ENCODE measurements at regions not wholly inside any gene's neighbourhood (a gene's known extent, or its start where the extent isn't known, plus 50 kb on each side); places are given as distances from the start of the nearest gene placed in this dataset.

DNA sequence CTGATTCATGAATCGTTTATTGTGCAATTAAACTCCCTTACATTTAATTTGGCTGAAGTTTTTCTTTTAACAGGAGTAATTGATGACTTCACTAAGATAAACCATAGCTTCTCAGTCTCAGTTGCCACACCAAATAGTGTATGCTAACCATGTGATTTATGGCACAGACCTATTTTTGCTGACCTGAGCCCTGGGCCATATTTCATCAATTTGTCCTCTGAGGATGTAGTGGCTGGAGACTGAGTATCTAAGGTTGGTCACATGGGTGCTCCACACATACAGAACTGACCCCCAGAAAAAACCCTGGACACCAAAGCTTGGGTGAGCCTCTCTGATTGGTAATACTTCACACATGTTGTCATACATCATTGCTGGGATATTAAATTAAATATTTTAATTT is 255.1 kb downstream of the NEDD1 start:
- H3K4me1 ChIP-seq (ENCODE audit: insufficient read depth, low read length): no peaks in the 10 kb centered on the region
- H3K27ac ChIP-seq (ENCODE audit: low read depth, low read length): no peak overlapping the region
- no peak overlapping the region for H3K27ac Mint-ChIP-seq
- H3K4me1 Mint-ChIP-seq: no peaks in the 10 kb centered on the region
- no peak overlapping the region for H3K4me3 Mint-ChIP-seq
- no peaks in the 10 kb centered on the region for H3K9me3 ChIP-seq (ENCODE audit: control insufficient read depth in 1 of 2, low read length in 2 of 2)
- H3K27me3 ChIP-seq (ENCODE audit: insufficient read depth, low read length): no peaks in the 10 kb centered on the region
- POLR2A ChIA-PET (ENCODE audit: partially characterized antibody): no interaction called here
- CTCF ChIA-PET (ENCODE audit: partially characterized antibody): interaction anchor here (1.5 kb wide), 1 partner anchor 13 kb away, joined by 4 read pairs; no protein-coding TSS in a partner anchor
- no peak overlapping the region for H3K4me3 ChIP-seq (ENCODE audit: low read length in 2 of 2)
- intact Hi-C loops (cut with micrococcal nuclease): no loop called here
- H3K36me3 Mint-ChIP-seq: no peaks in the 10 kb centered on the region
- DNase-seq: no peak
- H3K36me3 ChIP-seq (ENCODE audit: insufficient read depth, low read length): no peaks in the 10 kb centered on the region
- no peaks in the 10 kb centered on the region for H3K9me3 Mint-ChIP-seq
- peaks cover 1 to 4% of the 10 kb centered on the region in 2 donors for H3K27me3 Mint-ChIP-seq

DNA sequence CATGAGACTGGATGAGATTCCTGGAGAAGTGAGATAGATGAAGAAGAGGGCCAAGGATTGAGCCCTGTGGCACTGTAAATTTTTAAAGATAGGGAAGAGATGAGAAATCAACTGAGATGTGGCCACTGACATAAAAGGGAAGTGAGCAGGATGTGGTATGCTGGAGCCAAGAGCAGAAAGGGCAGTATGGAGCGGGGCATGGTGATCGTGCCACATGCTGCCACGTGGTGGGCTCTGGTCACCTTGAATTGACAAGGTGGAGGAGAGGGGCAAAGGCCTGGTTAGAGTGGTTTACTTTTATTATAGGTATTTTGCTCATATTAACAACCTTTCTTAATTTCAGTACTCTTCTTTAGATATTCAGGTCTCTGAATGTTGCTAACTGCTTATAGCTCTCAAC is 257.9 kb downstream of the NEDD1 start:
- CTCF ChIA-PET (ENCODE audit: partially characterized antibody): no interaction called here
- H3K4me3 ChIP-seq (ENCODE audit: low read length in 2 of 2): no peak overlapping the region
- H3K27ac ChIP-seq (ENCODE audit: low read depth, low read length): no peak overlapping the region

DNA sequence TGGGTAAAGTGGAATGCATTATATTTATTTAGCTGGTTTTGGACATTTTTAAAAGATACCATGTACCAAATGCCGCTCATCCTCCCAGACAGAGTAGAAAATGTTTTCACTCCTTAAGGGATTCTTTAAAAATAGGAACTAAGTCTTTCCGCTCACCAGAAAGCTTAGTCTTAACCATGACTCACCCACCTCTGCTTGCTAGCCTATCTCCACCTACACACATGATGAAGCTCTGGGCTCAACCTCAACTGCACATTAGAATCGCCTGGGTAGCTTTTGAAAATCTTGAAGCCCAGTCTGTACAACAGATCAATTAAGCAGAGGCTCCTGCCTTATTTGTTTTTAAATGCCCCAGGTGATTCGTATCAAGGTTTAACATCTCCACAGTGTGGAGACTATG is 260.5 kb downstream of the NEDD1 start:
- CTCF ChIA-PET (ENCODE audit: partially characterized antibody): no interaction called here
- Mint-ChIP-seq H3K4me1 (no peaks in the 10 kb centered on the region), H3K9me3 (no peaks in the 10 kb centered on the region), H3K4me3 (no peak overlapping the region), H3K27ac (no peak overlapping the region), H3K27me3 (peaks cover 1 to 4% of the 10 kb centered on the region in 2 donors), H3K36me3 (no peaks in the 10 kb centered on the region)
- H3K36me3 ChIP-seq (ENCODE audit: insufficient read depth, low read length): no peaks in the 10 kb centered on the region
- DNase-seq: no peak
- no peaks in the 10 kb centered on the region for H3K4me1 ChIP-seq (ENCODE audit: insufficient read depth, low read length)
- POLR2A ChIA-PET (ENCODE audit: partially characterized antibody): no interaction called here
- H3K27me3 ChIP-seq (ENCODE audit: insufficient read depth, low read length): no peaks in the 10 kb centered on the region
- H3K27ac ChIP-seq (ENCODE audit: low read depth, low read length): no peak overlapping the region
- no peak overlapping the region for H3K4me3 ChIP-seq (ENCODE audit: low read length in 2 of 2)
- intact Hi-C loops (cut with micrococcal nuclease): no loop called here
- H3K9me3 ChIP-seq (ENCODE audit: control insufficient read depth in 1 of 2, low read length in 2 of 2): no peaks in the 10 kb centered on the region

More for the DNA sequence above, 257.9 kb downstream of the NEDD1 start:
- no peaks in the 10 kb centered on the region for H3K9me3 ChIP-seq (ENCODE audit: control insufficient read depth in 1 of 2, low read length in 2 of 2)
- no peak overlapping the region for H3K4me3 Mint-ChIP-seq
- H3K4me1 ChIP-seq (ENCODE audit: insufficient read depth, low read length): no peaks in the 10 kb centered on the region
- no peak for DNase-seq
- intact Hi-C loops (cut with micrococcal nuclease): no loop called here
- H3K36me3 ChIP-seq (ENCODE audit: insufficient read depth, low read length): no peaks in the 10 kb centered on the region
- no peaks in the 10 kb centered on the region for H3K4me1 Mint-ChIP-seq
- H3K9me3 Mint-ChIP-seq: no peaks in the 10 kb centered on the region
- H3K36me3 Mint-ChIP-seq: no peaks in the 10 kb centered on the region
- POLR2A ChIA-PET (ENCODE audit: partially characterized antibody): no interaction called here
- peaks cover 1 to 4% of the 10 kb centered on the region in 2 donors for H3K27me3 Mint-ChIP-seq
- no peaks in the 10 kb centered on the region for H3K27me3 ChIP-seq (ENCODE audit: insufficient read depth, low read length)
- no peak overlapping the region for H3K27ac Mint-ChIP-seq

DNA sequence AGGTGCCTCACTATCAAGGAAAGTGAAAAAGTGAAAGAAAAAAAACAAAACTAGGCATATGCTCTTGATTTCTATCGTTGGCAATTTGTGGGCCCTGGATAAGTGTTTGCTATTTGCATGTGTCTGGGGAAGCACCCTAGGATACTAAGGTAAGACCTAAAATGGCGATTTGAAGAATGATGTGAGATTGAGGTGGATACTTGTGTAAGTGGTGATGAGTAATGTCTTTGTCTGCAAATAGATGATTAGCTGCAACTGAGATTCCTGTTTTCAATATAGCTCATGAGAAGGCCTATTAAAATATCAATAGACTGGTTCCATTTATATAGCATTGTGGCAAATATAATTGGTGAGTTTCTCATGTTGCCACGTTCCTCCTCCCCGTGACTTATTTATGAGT is 261.7 kb downstream of the NEDD1 start:
- Histone ChIP-seq H3K27me3 (ENCODE audit: insufficient read depth, low read length) (no peaks in the 10 kb centered on the region), H3K36me3 (ENCODE audit: insufficient read depth, low read length) (no peaks in the 10 kb centered on the region), H3K4me3 (ENCODE audit: low read length in 2 of 2) (no peak overlapping the region), H3K9me3 (ENCODE audit: control insufficient read depth in 1 of 2, low read length in 2 of 2) (no peaks in the 10 kb centered on the region), H3K4me1 (ENCODE audit: insufficient read depth, low read length) (no peaks in the 10 kb centered on the region), H3K27ac (ENCODE audit: low read depth, low read length) (no peak overlapping the region)
- Mint-ChIP-seq H3K27ac (no peak overlapping the region), H3K4me1 (no peaks in the 10 kb centered on the region), H3K36me3 (no peaks in the 10 kb centered on the region), H3K9me3 (no peaks in the 10 kb centered on the region), H3K27me3 (peaks cover 1 to 4% of the 10 kb centered on the region in 2 donors), H3K4me3 (no peak overlapping the region)
- no peak for DNase-seq
- intact Hi-C loops (cut with micrococcal nuclease): no loop called here
- ChIA-PET POLR2A (ENCODE audit: partially characterized antibody) (no interaction called here), CTCF (ENCODE audit: partially characterized antibody) (no interaction called here)

DNA sequence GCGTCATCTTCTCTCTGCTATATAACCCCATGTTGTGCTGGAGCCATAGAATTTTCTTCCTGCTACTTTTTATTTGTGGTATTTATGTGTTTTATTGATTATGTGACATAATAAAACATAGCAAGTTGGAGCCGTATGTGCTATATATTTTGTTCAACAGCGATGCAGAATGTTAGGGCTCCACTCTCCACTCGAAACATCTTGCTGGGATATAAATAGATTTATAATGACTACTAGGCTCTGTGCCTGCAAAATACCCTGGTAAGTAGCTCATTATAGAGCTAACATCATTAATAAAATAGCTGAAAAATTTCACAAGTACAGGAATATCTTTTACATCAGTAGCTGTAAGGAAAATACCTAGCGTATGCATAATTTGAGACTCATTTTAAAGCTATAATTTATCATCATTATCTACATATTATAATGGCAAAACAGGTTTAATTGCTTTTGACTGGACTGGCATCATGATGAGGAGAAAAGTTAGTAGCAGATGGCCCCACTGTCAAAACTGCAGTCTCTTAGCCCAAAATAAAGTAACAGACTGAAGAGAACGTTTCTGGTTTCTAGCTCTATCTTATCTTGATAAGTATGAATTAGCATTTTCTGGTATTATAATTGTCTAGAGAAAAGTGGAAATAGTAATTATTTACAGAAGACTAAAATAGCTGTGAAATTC is 263.0 kb downstream of the NEDD1 start:
- intact Hi-C loops (cut with micrococcal nuclease): no loop called here
- Mint-ChIP-seq H3K4me3 (no peak overlapping the region), H3K27me3 (no peaks in the 10 kb centered on the region), H3K36me3 (no peaks in the 10 kb centered on the region), H3K27ac (no peak overlapping the region), H3K9me3 (no peaks in the 10 kb centered on the region), H3K4me1 (no peaks in the 10 kb centered on the region)
- H3K27me3 ChIP-seq (ENCODE audit: insufficient read depth, low read length): no peaks in the 10 kb centered on the region
- H3K9me3 ChIP-seq (ENCODE audit: control insufficient read depth in 1 of 2, low read length in 2 of 2): no peaks in the 10 kb centered on the region
- no peak overlapping the region for H3K4me3 ChIP-seq (ENCODE audit: low read length in 2 of 2)
- no peak overlapping the region for H3K27ac ChIP-seq (ENCODE audit: low read depth, low read length)
- H3K36me3 ChIP-seq (ENCODE audit: insufficient read depth, low read length): no peaks in the 10 kb centered on the region
- ChIA-PET POLR2A (ENCODE audit: partially characterized antibody) (no interaction called here), CTCF (ENCODE audit: partially characterized antibody) (no interaction called here)
- no peak for DNase-seq
- no peaks in the 10 kb centered on the region for H3K4me1 ChIP-seq (ENCODE audit: insufficient read depth, low read length)

DNA sequence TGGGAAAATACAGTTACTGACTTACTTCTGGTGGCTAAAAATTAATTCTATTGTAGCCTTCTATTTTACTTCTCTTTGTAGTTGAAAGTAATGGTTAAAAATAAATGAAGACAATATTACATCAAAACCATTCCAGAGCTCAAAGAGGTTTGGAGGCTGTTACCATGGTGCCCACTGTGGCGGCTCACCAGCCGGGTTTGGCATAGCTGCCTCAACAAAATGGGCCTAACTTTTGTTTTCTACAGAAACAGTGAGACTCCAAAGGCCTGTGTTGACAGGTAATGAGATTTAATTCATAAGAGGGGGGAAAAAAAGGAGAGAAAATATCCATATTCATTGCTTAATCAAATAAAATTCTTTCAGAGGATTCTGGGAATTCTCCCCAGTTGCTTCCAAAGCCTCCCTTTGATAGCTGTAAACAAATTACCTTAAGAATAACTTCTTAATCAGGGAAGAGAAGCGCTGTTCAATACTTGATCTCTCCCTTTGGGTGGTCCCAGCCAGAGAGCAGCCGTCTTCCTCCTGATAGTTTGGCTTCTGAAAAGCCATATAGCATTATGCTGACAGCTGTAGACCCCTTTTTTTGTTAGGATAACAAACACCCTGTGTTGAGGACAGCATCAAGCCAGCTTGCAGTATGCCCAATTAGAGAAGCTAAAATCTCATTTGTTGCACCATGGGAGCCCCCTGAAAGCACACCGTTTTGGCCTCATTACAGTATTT is 266.8 kb downstream of the NEDD1 start:
- ChIA-PET CTCF (ENCODE audit: partially characterized antibody) (no interaction called here), POLR2A (ENCODE audit: partially characterized antibody) (no interaction called here)
- peaks cover 0 to 5% (median 0%) of the 10 kb centered on the region in 8 donors for H3K9me3 Mint-ChIP-seq
- no peaks in the 10 kb centered on the region for H3K36me3 ChIP-seq (ENCODE audit: insufficient read depth, low read length)
- no peak for DNase-seq
- no peaks in the 10 kb centered on the region for H3K27me3 Mint-ChIP-seq
- no peak overlapping the region for H3K27ac Mint-ChIP-seq
- no peak overlapping the region for H3K4me3 Mint-ChIP-seq
- H3K4me1 ChIP-seq (ENCODE audit: insufficient read depth, low read length): no peaks in the 10 kb centered on the region
- H3K27ac ChIP-seq (ENCODE audit: low read depth, low read length): no peak overlapping the region
- intact Hi-C loops (cut with micrococcal nuclease): no loop called here
- H3K27me3 ChIP-seq (ENCODE audit: insufficient read depth, low read length): no peaks in the 10 kb centered on the region
- H3K9me3 ChIP-seq (ENCODE audit: control insufficient read depth in 1 of 2, low read length in 2 of 2): no peaks in the 10 kb centered on the region
- H3K4me3 ChIP-seq (ENCODE audit: low read length in 2 of 2): no peak overlapping the region
- no peaks in the 10 kb centered on the region for H3K4me1 Mint-ChIP-seq
- H3K36me3 Mint-ChIP-seq: no peaks in the 10 kb centered on the region

DNA sequence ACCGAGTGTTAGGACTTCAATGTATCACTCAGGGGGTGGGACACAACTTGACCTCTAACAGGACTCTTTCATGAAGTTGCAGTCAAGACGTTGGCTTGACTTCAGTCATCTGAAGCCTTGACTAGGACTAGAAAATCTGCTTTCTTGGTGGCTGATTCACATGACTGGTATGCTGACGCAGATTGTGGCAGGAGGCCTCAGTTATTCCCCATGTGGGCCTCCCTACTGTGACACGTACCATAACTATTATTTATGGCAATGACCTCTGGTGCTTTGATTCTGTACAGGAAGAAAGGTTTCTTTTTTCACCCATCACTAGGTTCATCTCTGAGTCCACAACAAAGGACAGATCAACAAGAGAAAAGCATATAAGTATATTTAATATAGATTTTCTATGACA is 270.4 kb downstream of the NEDD1 start:
- Mint-ChIP-seq H3K36me3 (no peaks in the 10 kb centered on the region), H3K4me3 (no peak overlapping the region), H3K4me1 (no peaks in the 10 kb centered on the region), H3K27me3 (peaks cover 0 to 4% of the 10 kb centered on the region in 2 donors), H3K27ac (no peak overlapping the region), H3K9me3 (peaks cover 0 to 7% (median 0%) of the 10 kb centered on the region in 8 donors)
- Histone ChIP-seq H3K27ac (ENCODE audit: low read depth, low read length) (no peak overlapping the region), H3K9me3 (ENCODE audit: control insufficient read depth in 1 of 2, low read length in 2 of 2) (no peaks in the 10 kb centered on the region), H3K4me3 (ENCODE audit: low read length in 2 of 2) (no peak overlapping the region), H3K36me3 (ENCODE audit: insufficient read depth, low read length) (no peaks in the 10 kb centered on the region), H3K4me1 (ENCODE audit: insufficient read depth, low read length) (no peaks in the 10 kb centered on the region), H3K27me3 (ENCODE audit: insufficient read depth, low read length) (no peaks in the 10 kb centered on the region)
- DNase-seq: no peak
- intact Hi-C loops (cut with micrococcal nuclease): no loop called here
- POLR2A ChIA-PET (ENCODE audit: partially characterized antibody): no interaction called here
- CTCF ChIA-PET (ENCODE audit: partially characterized antibody): no interaction called here
